ENCODE measurements at regions not wholly inside any gene's neighbourhood (a gene's known extent, or its start where the extent isn't known, plus 50 kb on each side); places are given as distances from the start of the nearest gene placed in this dataset.

GRCh38 chr3:148126956-148127355, 570.7 kb upstream of the AGTR1 start:
- TF ChIP-seq EZH2 (IDR thresholded peaks at IDR 0.05; ENCODE audit: insufficient read depth, low read length) (no peak), CTCF (IDR thresholded peaks at IDR 0.05; ENCODE audit: insufficient read depth, low read depth, low read length) (no peak)
